ENCODE measurements at regions not wholly inside any gene's neighbourhood (a gene's known extent, or its start where the extent isn't known, plus 50 kb on each side); places are given as distances from the start of the nearest gene placed in this dataset.

- Mint-ChIP-seq H3K36me3 (ENCODE audit: low read depth) (no peaks in the 10 kb centered on the region), H3K9me3 (ENCODE audit: low read depth) (no peaks in the 10 kb centered on the region), H3K27ac (ENCODE audit: unreplicated experiment) (no peak overlapping the region), H3K4me1 (ENCODE audit: low read depth) (no peaks in the 10 kb centered on the region), H3K27me3 (ENCODE audit: low read depth) (no peaks in the 10 kb centered on the region), H3K4me3 (ENCODE audit: unreplicated experiment) (no peak overlapping the region)
- no peak for DNase-seq (ENCODE audit: low spot score)
- no peak for TF ChIP-seq CTCF (IDR thresholded peaks at IDR 0.05)
These were observed 212.5 kb upstream of the IER5L start for GRCh38 chr9:129390541-129390940.

GRCh38 chr9:129387822-129388221, 209.8 kb upstream of the IER5L start:
- DNase-seq (ENCODE audit: low spot score), result no peak
- Mint-ChIP-seq H3K27ac (ENCODE audit: unreplicated experiment) (no peak overlapping the region), H3K36me3 (ENCODE audit: low read depth) (no peaks in the 10 kb centered on the region), H3K9me3 (ENCODE audit: low read depth) (no peaks in the 10 kb centered on the region), H3K27me3 (ENCODE audit: low read depth) (no peaks in the 10 kb centered on the region), H3K4me3 (ENCODE audit: unreplicated experiment) (no peak overlapping the region), H3K4me1 (ENCODE audit: low read depth) (no peaks in the 10 kb centered on the region)
- TF ChIP-seq CTCF (IDR thresholded peaks at IDR 0.05), result no peak

- no peaks in the 10 kb centered on the region for H3K27me3 Mint-ChIP-seq (ENCODE audit: low read depth)
- H3K9me3 Mint-ChIP-seq (ENCODE audit: low read depth), result no peaks in the 10 kb centered on the region
- H3K4me3 Mint-ChIP-seq (ENCODE audit: unreplicated experiment), result no peak overlapping the region
- H3K27ac Mint-ChIP-seq (ENCODE audit: unreplicated experiment), result no peak overlapping the region
- H3K4me1 Mint-ChIP-seq (ENCODE audit: low read depth), result no peaks in the 10 kb centered on the region
- no peaks in the 10 kb centered on the region for H3K36me3 Mint-ChIP-seq (ENCODE audit: low read depth)
- no peak for TF ChIP-seq CTCF (IDR thresholded peaks at IDR 0.05)
- peak; percentile 68 for DNase-seq (ENCODE audit: low spot score)
These were observed 208.7 kb upstream of the IER5L start for GRCh38 chr9:129386812-129387177.

GRCh38 chr9:129385211-129385934, 207.3 kb upstream of the IER5L start:
- H3K27ac Mint-ChIP-seq (ENCODE audit: unreplicated experiment), result no peak overlapping the region
- peak; percentile 42 for DNase-seq (ENCODE audit: low spot score)
- no peak overlapping the region for H3K4me3 Mint-ChIP-seq (ENCODE audit: unreplicated experiment)
- TF ChIP-seq CTCF (IDR thresholded peaks at IDR 0.05), result no peak
- no peaks in the 10 kb centered on the region for H3K4me1 Mint-ChIP-seq (ENCODE audit: low read depth)
- no peaks in the 10 kb centered on the region for H3K36me3 Mint-ChIP-seq (ENCODE audit: low read depth)
- H3K27me3 Mint-ChIP-seq (ENCODE audit: low read depth), result no peaks in the 10 kb centered on the region
- no peaks in the 10 kb centered on the region for H3K9me3 Mint-ChIP-seq (ENCODE audit: low read depth)

- no peaks in the 10 kb centered on the region for H3K36me3 Mint-ChIP-seq (ENCODE audit: low read depth)
- H3K27ac Mint-ChIP-seq (ENCODE audit: unreplicated experiment), result no peak overlapping the region
- H3K4me3 Mint-ChIP-seq (ENCODE audit: unreplicated experiment), result peak overlapping the region; percentile 3
- H3K9me3 Mint-ChIP-seq (ENCODE audit: low read depth), result no peaks in the 10 kb centered on the region
- H3K4me1 Mint-ChIP-seq (ENCODE audit: low read depth), result no peaks in the 10 kb centered on the region
- no peaks in the 10 kb centered on the region for H3K27me3 Mint-ChIP-seq (ENCODE audit: low read depth)
- no peak for TF ChIP-seq CTCF (IDR thresholded peaks at IDR 0.05)
- DNase-seq (ENCODE audit: low spot score), result peak; percentile 37
These were observed 206.6 kb upstream of the IER5L start for GRCh38 chr9:129384491-129385210.

Measured in chondrocyte (in vitro differentiated cells).